Stomach (tissue), 4 donors: ENCODE measurements at regions not wholly inside any gene's neighbourhood (a gene's known extent, or its start where the extent isn't known, plus 50 kb on each side); places are given as distances from the start of the nearest gene placed in this dataset.

Experiments used
- EP300 ChIP-seq: sonication (generic); formaldehyde crosslinking; IDR thresholded peaks from one replicate; pipeline ENCODE4 v1.6.1; 2017; ENCODE audit warnings: antibody characterized with exemption
- POLR2A ChIP-seq, 4 donors: fragments of 450-650 bp; IDR thresholded peaks; one replicate each; pipeline ENCODE4 v1.6.1; 2016; ENCODE audit warnings: antibody characterized with exemption in 4 of 4, control low read depth in 2 of 4, mild to moderate bottlenecking in 1 of 4, moderate library complexity in 1 of 4
- POLR2AphosphoS5 ChIP-seq, 3 donors: sonication (generic); formaldehyde crosslinking; IDR thresholded peaks; one replicate each; pipeline ENCODE4 v1.6.1; 2016; ENCODE audit warnings: antibody characterized with exemption in 3 of 3
- TF ChIP-seq, protein P1 (sequence below), 7 experiments: fragments of 450-650 bp in 4 of 7; fragments of 200-600 bp in 3 of 7; sonication (generic) in 3 of 7; IDR thresholded peaks; one replicate each; pipeline ENCODE4 v1.5.1; 2016 to 2019; ENCODE audit warnings: antibody characterized with exemption in 7 of 7, control low read depth in 2 of 7, mild to moderate bottlenecking in 1 of 7

DNA sequence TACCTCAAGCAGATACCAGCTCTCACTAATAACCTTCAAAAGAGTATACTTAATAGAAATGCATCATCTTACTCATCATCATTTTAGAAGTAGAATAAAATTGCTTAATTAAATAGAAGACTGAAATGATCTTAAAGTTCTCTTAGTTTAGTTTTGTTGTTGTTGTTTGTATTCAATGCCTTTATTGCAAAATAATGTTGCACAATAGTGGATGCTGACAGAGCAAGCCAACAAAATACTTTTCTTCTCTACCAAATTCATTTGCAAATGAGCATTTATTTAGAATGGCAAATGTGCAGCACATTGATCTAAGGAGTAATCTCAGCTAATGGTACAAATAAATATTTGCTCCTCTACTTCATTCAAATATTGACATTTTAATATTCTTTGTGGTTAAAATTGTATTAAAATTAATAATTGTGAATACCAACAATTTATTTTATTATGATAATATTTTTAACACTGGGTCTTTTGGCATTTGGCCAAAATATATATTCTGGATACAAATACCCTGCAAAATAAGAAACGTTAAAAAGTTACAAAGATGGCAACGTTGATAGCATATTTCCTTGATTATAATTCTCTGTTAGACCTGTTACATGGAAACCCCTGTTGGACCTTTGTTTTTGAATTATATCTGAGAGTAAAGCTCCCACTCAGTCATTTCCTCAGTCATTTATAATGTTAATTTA is 496.1 kb downstream of the RERGL start:
- TF ChIP-seq, protein P1, sequence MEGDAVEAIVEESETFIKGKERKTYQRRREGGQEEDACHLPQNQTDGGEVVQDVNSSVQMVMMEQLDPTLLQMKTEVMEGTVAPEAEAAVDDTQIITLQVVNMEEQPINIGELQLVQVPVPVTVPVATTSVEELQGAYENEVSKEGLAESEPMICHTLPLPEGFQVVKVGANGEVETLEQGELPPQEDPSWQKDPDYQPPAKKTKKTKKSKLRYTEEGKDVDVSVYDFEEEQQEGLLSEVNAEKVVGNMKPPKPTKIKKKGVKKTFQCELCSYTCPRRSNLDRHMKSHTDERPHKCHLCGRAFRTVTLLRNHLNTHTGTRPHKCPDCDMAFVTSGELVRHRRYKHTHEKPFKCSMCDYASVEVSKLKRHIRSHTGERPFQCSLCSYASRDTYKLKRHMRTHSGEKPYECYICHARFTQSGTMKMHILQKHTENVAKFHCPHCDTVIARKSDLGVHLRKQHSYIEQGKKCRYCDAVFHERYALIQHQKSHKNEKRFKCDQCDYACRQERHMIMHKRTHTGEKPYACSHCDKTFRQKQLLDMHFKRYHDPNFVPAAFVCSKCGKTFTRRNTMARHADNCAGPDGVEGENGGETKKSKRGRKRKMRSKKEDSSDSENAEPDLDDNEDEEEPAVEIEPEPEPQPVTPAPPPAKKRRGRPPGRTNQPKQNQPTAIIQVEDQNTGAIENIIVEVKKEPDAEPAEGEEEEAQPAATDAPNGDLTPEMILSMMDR (IDR thresholded peaks at IDR 0.05) = no peak
- TF ChIP-seq POLR2A (IDR thresholded peaks at IDR 0.05) = no peak
- no peak for TF ChIP-seq EP300
- no peak for TF ChIP-seq POLR2AphosphoS5 (IDR thresholded peaks at IDR 0.05)
